ENCODE measurements at regions not wholly inside any gene's neighbourhood (a gene's known extent, or its start where the extent isn't known, plus 50 kb on each side); places are given as distances from the start of the nearest gene placed in this dataset.

DNA sequence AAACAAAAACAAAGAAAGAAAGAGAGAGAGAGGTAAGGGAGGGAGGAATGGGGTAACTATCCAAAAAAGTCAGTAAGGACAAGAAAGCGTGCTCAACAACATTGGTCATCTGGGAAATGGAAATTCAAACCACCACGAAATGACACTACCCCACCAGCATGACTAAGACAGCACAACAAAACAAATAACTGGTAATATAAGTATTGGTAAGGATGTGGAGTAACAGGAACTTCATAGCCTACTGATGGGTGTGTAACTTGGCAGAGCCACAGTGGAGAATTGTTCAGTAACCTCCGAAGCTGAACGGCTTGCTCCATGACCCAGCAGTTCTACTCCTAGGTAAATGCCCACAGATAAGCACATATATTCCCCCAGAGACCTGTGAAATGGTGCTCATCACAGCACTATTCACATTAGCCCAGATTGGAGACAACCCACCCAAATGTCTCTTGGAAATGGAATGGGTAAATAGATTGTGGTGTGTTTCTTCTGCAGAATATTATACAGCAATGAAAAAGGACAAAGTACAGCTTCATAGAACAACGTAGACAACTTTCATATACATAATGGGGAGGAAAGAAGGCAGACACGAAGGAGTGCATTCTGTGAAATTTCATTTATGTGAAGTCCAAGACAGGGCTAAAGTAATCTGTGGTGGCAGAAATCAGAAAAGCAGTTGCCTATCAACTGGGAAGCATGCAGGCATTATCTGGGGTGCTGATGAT, 95.5 kb upstream of the ATP6AP2 start:
- Histone ChIP-seq H3K27ac (no peak overlapping the region), H3K36me3 (no peaks in the 10 kb centered on the region), H3K27me3 (no peaks in the 10 kb centered on the region), H3K4me3 (no peak overlapping the region), H3K9me3 (peaks cover 0 to 7% of the 10 kb centered on the region in 2 donors), H3K4me1 (no peaks in the 10 kb centered on the region)
- no peak for DNase-seq (ENCODE audit: low spot score in 2 of 2)
- TF ChIP-seq, protein P1, sequence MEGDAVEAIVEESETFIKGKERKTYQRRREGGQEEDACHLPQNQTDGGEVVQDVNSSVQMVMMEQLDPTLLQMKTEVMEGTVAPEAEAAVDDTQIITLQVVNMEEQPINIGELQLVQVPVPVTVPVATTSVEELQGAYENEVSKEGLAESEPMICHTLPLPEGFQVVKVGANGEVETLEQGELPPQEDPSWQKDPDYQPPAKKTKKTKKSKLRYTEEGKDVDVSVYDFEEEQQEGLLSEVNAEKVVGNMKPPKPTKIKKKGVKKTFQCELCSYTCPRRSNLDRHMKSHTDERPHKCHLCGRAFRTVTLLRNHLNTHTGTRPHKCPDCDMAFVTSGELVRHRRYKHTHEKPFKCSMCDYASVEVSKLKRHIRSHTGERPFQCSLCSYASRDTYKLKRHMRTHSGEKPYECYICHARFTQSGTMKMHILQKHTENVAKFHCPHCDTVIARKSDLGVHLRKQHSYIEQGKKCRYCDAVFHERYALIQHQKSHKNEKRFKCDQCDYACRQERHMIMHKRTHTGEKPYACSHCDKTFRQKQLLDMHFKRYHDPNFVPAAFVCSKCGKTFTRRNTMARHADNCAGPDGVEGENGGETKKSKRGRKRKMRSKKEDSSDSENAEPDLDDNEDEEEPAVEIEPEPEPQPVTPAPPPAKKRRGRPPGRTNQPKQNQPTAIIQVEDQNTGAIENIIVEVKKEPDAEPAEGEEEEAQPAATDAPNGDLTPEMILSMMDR (IDR thresholded peaks at IDR 0.05) = no peak
- intact Hi-C loops (cut with DNase I) = no loop called here

DNA sequence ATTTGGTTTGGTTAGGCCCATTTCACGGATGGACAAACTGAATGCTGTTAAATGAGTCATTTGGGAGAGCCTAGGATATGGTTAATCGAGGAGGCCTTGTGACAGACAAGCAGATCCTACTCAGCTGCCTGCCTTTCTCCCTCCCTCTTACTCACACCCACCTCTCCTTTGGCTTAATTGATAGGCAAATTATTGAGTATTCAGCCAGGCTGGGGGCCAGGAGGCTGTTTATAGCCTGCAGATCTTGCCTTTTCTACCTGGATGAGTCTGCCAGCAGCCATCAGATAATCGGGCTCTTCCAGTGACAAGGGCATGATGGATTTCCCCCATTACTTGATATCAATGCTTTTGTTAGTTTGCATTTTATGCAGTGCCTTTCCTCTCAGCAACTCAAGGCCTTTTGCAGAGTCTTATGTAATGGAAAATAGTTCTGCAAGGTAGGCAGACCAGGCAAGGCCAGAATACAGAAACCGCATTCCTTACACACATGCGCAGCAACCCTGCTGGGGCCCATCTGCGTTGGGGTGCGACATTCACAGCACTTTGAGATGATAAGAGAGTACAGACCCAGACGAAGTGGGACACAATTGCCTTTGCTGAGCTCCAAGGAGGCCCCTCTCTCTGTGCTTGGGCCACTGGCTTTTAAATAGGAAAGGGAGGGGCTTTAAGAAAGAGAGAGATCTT, 96.2 kb upstream of the ATP6AP2 start:
- TF ChIP-seq, protein P1 (IDR thresholded peaks at IDR 0.05) = no peak
- DNase-seq (ENCODE audit: low spot score in 2 of 2) = no peak
- Histone ChIP-seq H3K27ac (no peak overlapping the region), H3K4me3 (no peak overlapping the region), H3K27me3 (no peaks in the 10 kb centered on the region), H3K4me1 (no peaks in the 10 kb centered on the region), H3K9me3 (peaks cover 0 to 7% of the 10 kb centered on the region in 2 donors), H3K36me3 (no peaks in the 10 kb centered on the region)
- intact Hi-C loops (cut with DNase I) = no loop called here

DNA sequence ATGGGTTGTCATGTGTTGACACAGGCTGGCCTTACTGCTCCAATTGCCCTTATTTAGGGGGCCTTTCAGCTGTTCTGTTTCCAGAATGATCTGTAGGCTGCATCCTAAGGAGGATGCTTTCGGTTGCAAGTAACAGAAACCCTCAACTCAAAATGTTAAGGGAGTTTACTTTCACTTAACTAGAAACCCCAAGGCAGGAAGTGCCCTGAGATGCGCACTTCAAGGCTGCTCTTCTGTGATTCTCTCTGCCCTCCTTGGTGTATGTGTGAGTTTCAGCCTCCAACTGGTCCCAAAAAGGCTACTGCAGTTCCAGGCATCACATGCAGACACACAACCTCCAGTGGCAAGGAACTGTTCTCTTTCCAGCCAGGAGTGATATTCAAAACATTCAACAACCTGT, 97.3 kb upstream of the ATP6AP2 start:
- TF ChIP-seq, protein P1 (IDR thresholded peaks at IDR 0.05) = no peak
- H3K27me3 ChIP-seq = no peaks in the 10 kb centered on the region
- no peak overlapping the region for H3K4me3 ChIP-seq
- peaks cover 0 to 7% of the 10 kb centered on the region in 2 donors for H3K9me3 ChIP-seq
- no peak for DNase-seq (ENCODE audit: low spot score in 2 of 2)
- H3K4me1 ChIP-seq = no peaks in the 10 kb centered on the region
- H3K36me3 ChIP-seq = no peaks in the 10 kb centered on the region
- intact Hi-C loops (cut with DNase I) = no loop called here
- H3K27ac ChIP-seq = no peak overlapping the region

DNA sequence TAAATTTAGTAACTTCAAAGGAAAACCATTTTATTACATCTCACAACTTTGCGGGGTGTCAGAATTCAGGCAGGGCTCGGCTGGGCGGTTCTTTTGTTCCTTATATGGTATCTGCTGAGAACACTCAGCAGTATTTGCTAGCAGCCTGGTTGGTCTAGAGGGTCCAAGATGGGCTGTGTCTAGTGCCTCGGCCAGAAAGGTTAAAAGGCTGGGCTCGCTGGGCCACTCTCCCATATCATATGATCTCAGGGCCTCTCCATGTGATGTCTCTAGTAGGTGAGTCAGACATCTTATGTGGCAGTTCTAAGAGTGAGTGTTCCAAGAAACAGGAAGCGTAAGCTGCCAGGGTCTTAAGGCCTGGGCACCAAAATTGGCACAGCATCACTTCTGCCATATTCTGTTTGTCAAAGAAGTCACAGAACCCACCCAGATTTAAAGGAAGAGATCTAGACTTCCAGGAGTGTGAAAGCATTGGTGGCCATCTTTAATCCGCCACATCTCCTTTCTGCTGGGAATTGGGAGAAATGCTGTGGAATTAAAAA, 100.9 kb upstream of the ATP6AP2 start:
- no peak for DNase-seq (ENCODE audit: low spot score in 2 of 2)
- intact Hi-C loops (cut with DNase I) = no loop called here
- Histone ChIP-seq H3K27me3 (no peaks in the 10 kb centered on the region), H3K4me3 (no peak overlapping the region), H3K4me1 (no peaks in the 10 kb centered on the region), H3K27ac (no peak overlapping the region), H3K36me3 (no peaks in the 10 kb centered on the region), H3K9me3 (no peaks in the 10 kb centered on the region)
- TF ChIP-seq, protein P1 (IDR thresholded peaks at IDR 0.05) = no peak

DNA sequence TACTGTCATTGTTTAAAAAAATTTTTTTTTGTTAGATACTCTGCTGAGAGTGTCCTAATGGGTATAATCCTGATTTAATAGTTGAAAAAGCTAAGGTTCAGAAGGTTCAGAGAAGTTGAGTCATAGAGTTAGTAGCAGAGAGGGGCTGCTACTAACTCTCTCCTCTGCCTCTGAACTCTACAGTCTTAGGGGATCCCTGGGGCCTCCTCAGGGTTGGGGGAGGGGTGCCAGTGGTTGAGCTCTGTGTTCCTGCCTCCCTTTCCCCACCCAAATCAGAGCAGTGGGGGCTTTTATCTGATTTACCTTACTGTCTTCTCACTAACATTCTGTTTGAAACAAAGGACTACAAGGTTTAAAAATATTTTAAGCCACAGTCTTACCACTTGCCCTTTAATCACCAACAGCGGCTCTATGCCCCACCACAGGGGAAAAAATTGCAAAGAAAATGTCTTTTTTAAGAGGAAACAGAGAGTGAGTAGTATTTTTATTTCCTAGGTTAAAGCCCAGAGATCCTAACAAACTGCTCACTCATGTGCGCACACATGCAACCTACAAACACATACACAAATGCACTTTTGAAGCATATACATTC, 102.2 kb upstream of the ATP6AP2 start:
- H3K4me3 ChIP-seq = no peak overlapping the region
- H3K4me1 ChIP-seq = no peaks in the 10 kb centered on the region
- no peak for DNase-seq (ENCODE audit: low spot score in 2 of 2)
- H3K27ac ChIP-seq = no peak overlapping the region
- intact Hi-C loops (cut with DNase I) = no loop called here
- no peaks in the 10 kb centered on the region for H3K27me3 ChIP-seq
- no peaks in the 10 kb centered on the region for H3K36me3 ChIP-seq
- TF ChIP-seq, protein P1 (IDR thresholded peaks at IDR 0.05) = no peak
- no peaks in the 10 kb centered on the region for H3K9me3 ChIP-seq

Measured in ascending aorta (tissue), 2 donors.